ENCODE measurements at regions not wholly inside any gene's neighbourhood (a gene's known extent, or its start where the extent isn't known, plus 50 kb on each side); places are given as distances from the start of the nearest gene placed in this dataset.

GRCh38 chr15:60161704-60162103 is 157.6 kb downstream of the FOXB1 start:
- intact Hi-C loops (cut with DNase I; ENCODE audit: low total_unique reads) = no loop called here
- no peak for DNase-seq
- Histone ChIP-seq H3K27me3 (peaks cover 0 to 11% of the 10 kb centered on the region in 2 donors), H3K27ac (no peak overlapping the region), H3K4me3 (no peak overlapping the region), H3K36me3 (no peaks in the 10 kb centered on the region), H3K4me1 (no peaks in the 10 kb centered on the region), H3K9me3 (no peaks in the 10 kb centered on the region)
- TF ChIP-seq CTCF (IDR thresholded peaks at IDR 0.05) (no peak), POLR2A (IDR thresholded peaks at IDR 0.05) (no peak)

GRCh38 chr15:60162251-60162967 is 158.3 kb downstream of the FOXB1 start:
- Histone ChIP-seq H3K4me3 (no peak overlapping the region), H3K27ac (no peak overlapping the region), H3K36me3 (no peaks in the 10 kb centered on the region), H3K4me1 (no peaks in the 10 kb centered on the region), H3K27me3 (peaks cover 0 to 11% of the 10 kb centered on the region in 2 donors), H3K9me3 (no peaks in the 10 kb centered on the region)
- TF ChIP-seq POLR2A (IDR thresholded peaks at IDR 0.05) = no peak
- no peak for TF ChIP-seq CTCF (IDR thresholded peaks at IDR 0.05)
- no peak for DNase-seq
- intact Hi-C loops (cut with DNase I; ENCODE audit: low total_unique reads) = no loop called here

- TF ChIP-seq CTCF (IDR thresholded peaks at IDR 0.05) (no peak), POLR2A (IDR thresholded peaks at IDR 0.05) (no peak)
- peaks cover 0 to 11% of the 10 kb centered on the region in 2 donors for H3K27me3 ChIP-seq
- H3K9me3 ChIP-seq = no peaks in the 10 kb centered on the region
- H3K27ac ChIP-seq = no peak overlapping the region
- H3K4me1 ChIP-seq = no peaks in the 10 kb centered on the region
- no peaks in the 10 kb centered on the region for H3K36me3 ChIP-seq
- intact Hi-C loops (cut with DNase I; ENCODE audit: low total_unique reads) = no loop called here
- DNase-seq = no peak
- H3K4me3 ChIP-seq = no peak overlapping the region
These were observed 158.9 kb downstream of the FOXB1 start for GRCh38 chr15:60162968-60163355.

- no peaks in the 10 kb centered on the region for H3K4me1 ChIP-seq
- H3K4me3 ChIP-seq = no peak overlapping the region
- peaks cover 0 to 5% of the 10 kb centered on the region in 2 donors for H3K27me3 ChIP-seq
- TF ChIP-seq POLR2A (IDR thresholded peaks at IDR 0.05) (no peak), CTCF (IDR thresholded peaks at IDR 0.05) (no peak)
- intact Hi-C loops (cut with DNase I; ENCODE audit: low total_unique reads) = no loop called here
- DNase-seq = no peak
- H3K9me3 ChIP-seq = no peaks in the 10 kb centered on the region
- H3K36me3 ChIP-seq = no peaks in the 10 kb centered on the region
- no peak overlapping the region for H3K27ac ChIP-seq
These were observed 161.0 kb downstream of the FOXB1 start for GRCh38 chr15:60165111-60165510.

DNA sequence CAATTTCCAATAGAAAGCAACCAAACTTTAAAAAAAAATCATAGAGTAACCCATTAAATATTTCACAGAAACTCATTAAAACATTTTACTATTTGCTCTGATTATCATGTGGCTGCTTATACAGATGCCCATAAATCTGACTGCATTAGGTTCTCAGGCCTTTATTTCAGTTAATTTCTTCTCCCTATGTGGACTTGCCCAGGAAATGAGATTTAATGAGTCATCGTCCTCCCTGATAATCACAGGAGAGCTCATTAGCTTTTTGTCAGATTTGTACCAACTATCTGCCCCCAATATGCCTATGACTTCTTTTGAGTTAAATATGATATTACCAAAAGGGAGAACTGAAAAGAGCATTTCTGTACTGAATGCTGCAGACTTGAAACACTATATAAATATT is 168.0 kb downstream of the FOXB1 start:
- H3K9me3 ChIP-seq = no peaks in the 10 kb centered on the region
- no peaks in the 10 kb centered on the region for H3K36me3 ChIP-seq
- no peaks in the 10 kb centered on the region for H3K27me3 ChIP-seq
- H3K4me1 ChIP-seq = no peaks in the 10 kb centered on the region
- H3K27ac ChIP-seq = no peak overlapping the region
- TF ChIP-seq CTCF (IDR thresholded peaks at IDR 0.05) (no peak), POLR2A (IDR thresholded peaks at IDR 0.05) (no peak)
- DNase-seq = no peak
- no peak overlapping the region for H3K4me3 ChIP-seq
- intact Hi-C loops (cut with DNase I; ENCODE audit: low total_unique reads) = no loop called here

Data from uterus (tissue), 3 donors.